ENCODE measurements at regions not wholly inside any gene's neighbourhood (a gene's known extent, or its start where the extent isn't known, plus 50 kb on each side); places are given as distances from the start of the nearest gene placed in this dataset.

DNA sequence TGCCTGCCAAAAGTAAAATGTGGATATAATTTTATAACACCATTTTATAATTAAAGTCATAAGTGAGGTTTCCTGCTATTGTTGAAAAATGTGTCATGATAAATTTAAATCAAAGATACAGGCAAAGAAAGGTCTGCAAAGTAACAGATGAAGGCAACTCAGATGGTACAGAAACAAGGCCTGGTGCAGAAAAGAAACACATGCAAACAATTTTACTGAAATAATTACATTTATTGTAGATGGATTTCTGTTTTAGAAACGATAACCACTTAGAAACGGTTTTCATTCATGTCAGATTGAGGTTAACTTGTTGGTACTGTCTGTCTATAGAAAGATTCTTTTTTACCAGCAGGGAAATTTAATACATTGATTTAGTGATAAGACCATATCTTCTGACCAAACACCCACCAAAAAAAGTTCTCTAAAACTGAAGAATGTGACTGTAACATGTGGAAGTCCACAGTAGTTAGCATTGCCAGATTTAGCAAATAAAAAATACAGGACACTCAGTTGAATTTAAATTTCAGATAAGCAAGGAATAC, 105.5 kb upstream of the FERMT1 start (continued):
- TF ChIP-seq, protein P1, sequence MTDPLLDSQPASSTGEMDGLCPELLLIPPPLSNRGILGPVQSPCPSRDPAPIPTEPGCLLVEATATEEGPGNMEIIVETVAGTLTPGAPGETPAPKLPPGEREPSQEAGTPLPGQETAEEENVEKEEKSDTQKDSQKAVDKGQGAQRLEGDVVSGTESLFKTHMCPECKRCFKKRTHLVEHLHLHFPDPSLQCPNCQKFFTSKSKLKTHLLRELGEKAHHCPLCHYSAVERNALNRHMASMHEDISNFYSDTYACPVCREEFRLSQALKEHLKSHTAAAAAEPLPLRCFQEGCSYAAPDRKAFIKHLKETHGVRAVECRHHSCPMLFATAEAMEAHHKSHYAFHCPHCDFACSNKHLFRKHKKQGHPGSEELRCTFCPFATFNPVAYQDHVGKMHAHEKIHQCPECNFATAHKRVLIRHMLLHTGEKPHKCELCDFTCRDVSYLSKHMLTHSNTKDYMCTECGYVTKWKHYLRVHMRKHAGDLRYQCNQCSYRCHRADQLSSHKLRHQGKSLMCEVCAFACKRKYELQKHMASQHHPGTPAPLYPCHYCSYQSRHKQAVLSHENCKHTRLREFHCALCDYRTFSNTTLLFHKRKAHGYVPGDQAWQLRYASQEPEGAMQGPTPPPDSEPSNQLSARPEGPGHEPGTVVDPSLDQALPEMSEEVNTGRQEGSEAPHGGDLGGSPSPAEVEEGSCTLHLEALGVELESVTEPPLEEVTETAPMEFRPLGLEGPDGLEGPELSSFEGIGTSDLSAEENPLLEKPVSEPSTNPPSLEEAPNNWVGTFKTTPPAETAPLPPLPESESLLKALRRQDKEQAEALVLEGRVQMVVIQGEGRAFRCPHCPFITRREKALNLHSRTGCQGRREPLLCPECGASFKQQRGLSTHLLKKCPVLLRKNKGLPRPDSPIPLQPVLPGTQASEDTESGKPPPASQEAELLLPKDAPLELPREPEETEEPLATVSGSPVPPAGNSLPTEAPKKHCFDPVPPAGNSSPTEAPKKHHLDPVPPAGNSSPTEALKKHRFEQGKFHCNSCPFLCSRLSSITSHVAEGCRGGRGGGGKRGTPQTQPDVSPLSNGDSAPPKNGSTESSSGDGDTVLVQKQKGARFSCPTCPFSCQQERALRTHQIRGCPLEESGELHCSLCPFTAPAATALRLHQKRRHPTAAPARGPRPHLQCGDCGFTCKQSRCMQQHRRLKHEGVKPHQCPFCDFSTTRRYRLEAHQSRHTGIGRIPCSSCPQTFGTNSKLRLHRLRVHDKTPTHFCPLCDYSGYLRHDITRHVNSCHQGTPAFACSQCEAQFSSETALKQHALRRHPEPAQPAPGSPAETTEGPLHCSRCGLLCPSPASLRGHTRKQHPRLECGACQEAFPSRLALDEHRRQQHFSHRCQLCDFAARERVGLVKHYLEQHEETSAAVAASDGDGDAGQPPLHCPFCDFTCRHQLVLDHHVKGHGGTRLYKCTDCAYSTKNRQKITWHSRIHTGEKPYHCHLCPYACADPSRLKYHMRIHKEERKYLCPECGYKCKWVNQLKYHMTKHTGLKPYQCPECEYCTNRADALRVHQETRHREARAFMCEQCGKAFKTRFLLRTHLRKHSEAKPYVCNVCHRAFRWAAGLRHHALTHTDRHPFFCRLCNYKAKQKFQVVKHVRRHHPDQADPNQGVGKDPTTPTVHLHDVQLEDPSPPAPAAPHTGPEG (CRISPR knock-in tag; IDR thresholded peaks at IDR 0.05), result no peak
- TF ChIP-seq TBX3 (IDR thresholded peaks at IDR 0.05; ENCODE audit: borderline replicate concordance) (no peak), TBX2 (CRISPR knock-in tag; IDR thresholded peaks at IDR 0.05; ENCODE audit: borderline replicate concordance) (no peak), ZNF883 (CRISPR knock-in tag; IDR thresholded peaks at IDR 0.05; ENCODE audit: not compliant biosample characterization) (no peak), HMGA1 (CRISPR knock-in tag; conservative IDR thresholded peaks at IDR 0.05) (no peak), SP2 (CRISPR knock-in tag; IDR thresholded peaks at IDR 0.05) (no peak), UBTF (CRISPR knock-in tag; IDR thresholded peaks at IDR 0.05) (no peak), ZMYM2 (CRISPR knock-in tag; IDR thresholded peaks at IDR 0.05) (no peak)
